ENCODE measurements at regions not wholly inside any gene's neighbourhood (a gene's known extent, or its start where the extent isn't known, plus 50 kb on each side); places are given as distances from the start of the nearest gene placed in this dataset.
"Not testable (repeated sequence)": the region's sequence is repeated elsewhere in the genome, so short reads cannot be mapped to it uniquely, and the experiment has no call there.

GRCh38 chr6:112459758-112460304 is 112.7 kb downstream of the RFPL4B start:
- DNase-seq (ENCODE audit: low read depth) = no peak

GRCh38 chr6:112464901-112465665 is 118.0 kb downstream of the RFPL4B start:
- no peak for DNase-seq (ENCODE audit: low read depth)

- peak; percentile 73 for DNase-seq (ENCODE audit: low read depth)
Observed at GRCh38 chr6:112466373-112467151, 119.4 kb downstream of the RFPL4B start.

DNA sequence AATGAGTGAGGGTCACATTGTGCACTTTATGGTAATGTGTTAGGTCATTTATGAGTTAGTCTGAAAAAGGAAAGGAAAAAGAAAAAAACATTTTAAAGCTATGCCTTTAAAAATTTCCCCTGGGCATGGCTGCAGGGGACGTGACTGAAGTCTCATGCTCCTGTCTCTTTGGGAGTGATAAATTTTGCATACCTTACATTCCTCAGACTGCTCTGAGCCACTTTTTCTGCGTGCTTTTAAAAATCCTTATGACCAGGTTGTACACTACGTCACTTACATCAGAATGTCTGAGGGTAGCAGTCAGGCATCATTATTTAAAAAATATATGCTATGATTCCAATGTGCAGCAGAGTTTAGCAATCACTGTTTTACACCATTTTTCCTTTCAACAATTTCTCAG is 121.2 kb downstream of the RFPL4B start:
- peak; percentile 68 for DNase-seq (ENCODE audit: low read depth)

GRCh38 chr6:112469306-112469705 is 122.2 kb downstream of the RFPL4B start:
- no peak for DNase-seq (ENCODE audit: low read depth)

DNA sequence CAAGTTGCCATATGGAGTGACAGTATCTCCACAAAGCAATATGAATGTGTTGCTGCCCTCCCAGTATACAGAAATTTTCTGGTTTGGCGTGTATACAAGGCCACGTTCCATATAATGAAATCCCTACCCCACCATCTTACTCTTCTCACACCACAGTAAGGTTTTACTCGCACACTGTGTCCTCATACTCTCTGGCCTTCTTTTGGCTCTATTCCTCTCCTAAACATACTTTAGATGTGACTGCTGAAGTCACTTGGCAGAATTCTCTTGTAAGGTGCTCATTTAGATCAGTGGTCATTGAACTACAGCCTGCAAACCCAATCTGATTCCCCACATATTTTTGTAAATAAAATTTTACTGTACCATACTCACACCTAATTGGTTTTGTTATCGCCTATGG is 123.2 kb downstream of the RFPL4B start:
- no peak for DNase-seq (ENCODE audit: low read depth)

GRCh38 chr6:112470950-112471349 is 123.8 kb downstream of the RFPL4B start:
- no peak for DNase-seq (ENCODE audit: low read depth)

DNA sequence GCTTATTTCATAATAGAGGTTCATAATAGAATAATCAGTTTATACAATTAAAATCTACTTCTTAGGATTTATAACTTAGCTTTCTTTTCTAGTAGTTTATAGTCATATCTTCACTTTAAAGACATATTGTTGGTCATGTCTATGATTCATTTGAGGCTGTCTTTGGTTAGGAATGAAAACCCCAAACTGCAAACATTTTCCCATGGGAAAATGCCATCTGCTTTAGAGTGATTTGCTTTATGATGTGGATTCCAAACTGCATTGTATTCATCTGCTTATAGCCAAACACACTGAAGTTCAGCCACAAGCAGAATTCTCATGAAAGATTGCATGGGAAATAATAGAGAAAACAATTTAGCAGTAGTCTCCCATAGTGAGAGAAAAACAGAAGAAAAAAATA is 128.0 kb downstream of the RFPL4B start:
- DNase-seq (ENCODE audit: low read depth) = peak; percentile 54

DNA sequence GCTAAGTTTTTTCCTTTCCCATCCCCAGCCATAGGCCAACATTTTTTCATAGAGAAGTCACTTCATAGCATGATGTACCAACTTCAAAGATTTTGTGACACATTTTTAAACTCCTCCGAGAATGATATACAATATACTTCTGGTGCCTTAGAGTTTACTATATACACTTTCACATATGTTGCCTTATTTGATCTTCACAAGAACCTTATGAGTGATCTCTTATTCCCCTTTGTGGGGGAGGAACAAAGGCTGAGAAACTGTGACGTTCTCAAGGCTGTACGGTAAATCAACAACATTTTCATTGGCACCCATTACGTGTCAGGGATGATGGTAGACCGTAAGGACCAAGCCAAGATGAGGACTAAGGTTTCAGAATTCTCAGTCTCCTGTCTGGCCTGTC is 130.0 kb downstream of the RFPL4B start:
- DNase-seq (ENCODE audit: low read depth) = no peak

- no peak for DNase-seq (ENCODE audit: low read depth)
Observed at GRCh38 chr6:112478036-112478435, 130.9 kb downstream of the RFPL4B start.

GRCh38 chr6:112479975-112480374 is 132.8 kb downstream of the RFPL4B start:
- not testable (repeated sequence) for DNase-seq (ENCODE audit: low read depth)

GRCh38 chr6:112480553-112480952 is 133.4 kb downstream of the RFPL4B start:
- peak; percentile 49 for DNase-seq (ENCODE audit: low read depth)

- DNase-seq (ENCODE audit: low read depth) = no peak
Observed at GRCh38 chr6:112481211-112481610, 134.1 kb downstream of the RFPL4B start.

DNA sequence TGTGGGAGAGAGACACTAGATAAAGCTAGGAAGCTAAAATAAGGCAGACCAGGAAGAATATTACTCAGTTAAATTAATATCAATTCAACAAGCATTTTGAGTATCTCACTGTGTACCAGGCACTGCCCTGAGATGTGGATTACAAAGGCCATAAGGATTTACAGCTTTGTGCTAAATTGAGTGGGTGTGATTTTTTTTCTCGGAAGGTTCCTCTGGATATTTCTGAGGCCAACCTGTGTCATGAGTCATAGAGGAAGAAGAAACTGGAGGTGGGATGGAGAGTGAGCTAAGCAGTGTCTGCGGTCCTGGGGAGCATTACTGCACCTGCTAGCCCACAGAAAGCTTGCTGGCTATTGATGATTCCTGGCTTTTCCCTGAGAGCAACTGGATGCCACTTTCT is 135.2 kb downstream of the RFPL4B start:
- no peak for DNase-seq (ENCODE audit: low read depth)

DNA sequence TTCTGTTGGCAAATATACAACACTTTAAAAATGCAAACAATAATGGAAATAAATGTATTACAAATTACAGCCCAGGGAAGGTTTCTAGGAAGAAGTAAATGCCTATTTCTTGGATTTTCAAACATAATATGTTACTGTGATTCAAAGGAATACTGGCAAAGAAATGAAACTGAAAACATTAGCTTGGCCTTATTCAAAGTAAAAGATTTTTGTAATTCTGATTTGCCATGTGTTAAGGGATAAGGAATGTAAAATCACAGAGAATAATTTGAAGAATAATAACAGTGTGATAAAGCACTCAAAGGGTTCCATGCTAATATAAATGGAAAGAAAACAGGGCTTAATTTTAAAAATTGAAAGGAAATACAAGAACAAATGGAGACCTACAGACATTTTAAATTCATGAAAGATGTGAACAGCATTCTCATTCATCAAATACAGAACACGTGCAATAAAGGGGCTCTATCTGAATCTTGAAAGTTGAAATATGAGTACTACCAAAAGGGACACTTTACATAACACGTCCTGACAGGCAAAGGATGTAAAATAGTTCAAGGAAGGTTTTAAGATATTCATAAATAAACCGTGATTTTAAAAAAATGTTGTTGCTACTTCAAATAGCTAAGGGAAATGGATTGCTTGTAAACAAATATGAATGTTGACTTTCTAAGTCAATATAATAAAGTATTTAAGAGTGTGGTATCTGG is 138.1 kb downstream of the RFPL4B start:
- no peak for DNase-seq (ENCODE audit: low read depth)

GRCh38 chr6:112485827-112486212 is 138.7 kb downstream of the RFPL4B start:
- DNase-seq (ENCODE audit: low read depth) = peak; percentile 58

- no peak for DNase-seq (ENCODE audit: low read depth)
Observed at GRCh38 chr6:112486454-112486853, 139.3 kb downstream of the RFPL4B start.

DNA sequence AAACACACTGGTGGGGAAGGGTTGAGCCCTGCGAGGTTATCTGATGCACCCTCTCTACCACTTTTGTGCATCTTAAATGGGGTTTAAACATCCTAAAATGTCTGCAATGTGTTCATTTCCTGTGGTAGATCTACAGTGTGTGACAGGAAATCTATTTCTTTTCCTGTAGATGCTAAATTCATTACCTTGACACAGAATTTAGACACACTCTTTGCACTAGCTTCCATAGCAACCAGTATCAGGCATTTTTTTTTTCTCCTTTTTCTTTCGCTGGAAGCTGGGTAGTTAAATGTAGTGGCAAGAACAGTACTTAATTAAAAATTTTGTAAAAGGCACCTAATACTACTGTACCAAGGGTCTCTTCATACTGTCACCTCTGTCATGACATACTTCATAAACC is 141.1 kb downstream of the RFPL4B start:
- no peak for DNase-seq (ENCODE audit: low read depth)

- no peak for DNase-seq (ENCODE audit: low read depth)
Observed at GRCh38 chr6:112501705-112502104, 154.6 kb downstream of the RFPL4B start.

GRCh38 chr6:112502351-112503090 is 155.4 kb downstream of the RFPL4B start:
- DNase-seq (ENCODE audit: low read depth) = no peak

- no peak for DNase-seq (ENCODE audit: low read depth)
Observed at GRCh38 chr6:112503091-112503596, 156.0 kb downstream of the RFPL4B start.

GRCh38 chr6:112504621-112505020 is 157.5 kb downstream of the RFPL4B start:
- no peak for DNase-seq (ENCODE audit: low read depth)

Data from HS-5 (cell line).